Neuronal stem cell (in vitro differentiated cells): ENCODE measurements at regions not wholly inside any gene's neighbourhood (a gene's known extent, or its start where the extent isn't known, plus 50 kb on each side); places are given as distances from the start of the nearest gene placed in this dataset.

Source experiments
- DNase-seq: peaks from one replicate; pipeline ENCODE4 v3.0.0-alpha.2; 2013; ENCODE audit warnings: low spot score
- H2AFZ ChIP-seq: one replicate; pipeline ENCODE4 v1.6.1; 2013; ENCODE audit warnings: mild to moderate bottlenecking, low read length, inconsistent platforms
- H2AK5ac ChIP-seq: 2 replicates; pipeline ENCODE4 v1.6.1; 2013; ENCODE audit warnings: low read depth, mild to moderate bottlenecking, inconsistent platforms, low read length, moderate library complexity, mixed read lengths
- H2BK120ac ChIP-seq: 2 replicates; pipeline ENCODE4 v1.6.1; 2013; ENCODE audit warnings: low read depth, mild to moderate bottlenecking, inconsistent platforms, low read length, moderate library complexity, mixed read lengths
- H2BK12ac ChIP-seq: one replicate; pipeline ENCODE4 v1.6.1; 2013; ENCODE audit warnings: low read length, inconsistent platforms
- H2BK15ac ChIP-seq: 2 replicates; pipeline ENCODE4 v1.6.1; 2013; ENCODE audit warnings: mild to moderate bottlenecking, low read length, inconsistent platforms, mixed read lengths
- H2BK5ac ChIP-seq: one replicate; pipeline ENCODE4 v1.6.1; 2013; ENCODE audit warnings: inconsistent platforms, mild to moderate bottlenecking, low read length, moderate library complexity
- H3K14ac ChIP-seq: one replicate; pipeline ENCODE4 v1.6.1; 2013; ENCODE audit warnings: low read length, inconsistent platforms
- H3K18ac ChIP-seq: 2 replicates; pipeline ENCODE4 v1.6.1; 2013; ENCODE audit warnings: low read length, inconsistent platforms
- H3K23ac ChIP-seq: 2 replicates; pipeline ENCODE4 v1.6.1; 2013; ENCODE audit warnings: low read depth, mild to moderate bottlenecking, mixed read lengths, low read length, inconsistent platforms; ENCODE audit not compliant: poor library complexity
- H3K27ac ChIP-seq: replicated peaks from 3 replicates; pipeline ENCODE4 v1.5.1; 2013; ENCODE audit warnings: low read length, inconsistent platforms
- H3K27me3 ChIP-seq, 3 experiments: 2 replicates each; pipeline ENCODE4 v1.6.1; 2013; ENCODE audit warnings: low read length in 3 of 3, mild to moderate bottlenecking in 2 of 3, inconsistent platforms in 1 of 3, low read depth in 1 of 3, mixed read lengths in 1 of 3, moderate library complexity in 1 of 3; ENCODE audit not compliant: control insufficient read depth in 3 of 3, insufficient read depth in 3 of 3
- H3K36me3 ChIP-seq, 2 donors: replicated peaks in 1 of 2; 2 replicates each; pipeline ENCODE4 v1.6.1; 2013; ENCODE audit warnings: low read length in 2 of 2; ENCODE audit not compliant: control insufficient read depth in 2 of 2, insufficient read depth in 2 of 2
- H3K4ac ChIP-seq: 2 replicates; pipeline ENCODE4 v1.6.1; 2013; ENCODE audit warnings: inconsistent platforms, mild to moderate bottlenecking, low read length, moderate library complexity
- H3K4me1 ChIP-seq, 2 donors: 1 replicate in 1 of 2; 2 replicates in 1 of 2; pipeline ENCODE4 v1.6.1; 2013; ENCODE audit warnings: low read length in 2 of 2, low read depth in 1 of 2; ENCODE audit not compliant: control insufficient read depth in 2 of 2, insufficient read depth in 1 of 2
- H3K4me2 ChIP-seq: one replicate; pipeline ENCODE4 v1.6.1; 2013; ENCODE audit warnings: mild to moderate bottlenecking, low read length, inconsistent platforms; ENCODE audit not compliant: insufficient read depth, poor library complexity, severe bottlenecking
- H3K4me3 ChIP-seq, 2 donors: 2 replicates each; pipeline ENCODE4 v1.5.1; 2013; ENCODE audit warnings: low read length in 2 of 2, mild to moderate bottlenecking in 2 of 2, inconsistent platforms in 1 of 2, moderate library complexity in 1 of 2
- H3K79me1 ChIP-seq: one replicate; pipeline ENCODE4 v1.6.1; 2013; ENCODE audit warnings: low read depth, mild to moderate bottlenecking, inconsistent platforms, low read length, moderate library complexity
- H3K9ac ChIP-seq: one replicate; pipeline ENCODE4 v1.6.1; 2013; ENCODE audit warnings: mild to moderate bottlenecking, low read depth, low read length, inconsistent platforms; ENCODE audit not compliant: poor library complexity
- H3K9me3 ChIP-seq, 2 donors: replicated peaks in 1 of 2; 2 replicates each; pipeline versions ENCODE3 to v1.6.1; 2013; ENCODE audit warnings: low read length in 2 of 2, mild to moderate bottlenecking in 2 of 2, inconsistent platforms in 1 of 2, low read depth in 1 of 2, mixed read lengths in 1 of 2, moderate library complexity in 1 of 2; ENCODE audit not compliant: control insufficient read depth in 2 of 2, insufficient read depth in 1 of 2
- H4K8ac ChIP-seq: one replicate; pipeline ENCODE4 v1.6.1; 2013; ENCODE audit warnings: low read depth, mild to moderate bottlenecking, inconsistent platforms, low read length, moderate library complexity
- H4K91ac ChIP-seq: one replicate; pipeline ENCODE4 v1.6.1; 2013; ENCODE audit warnings: low read length, low read depth, mild to moderate bottlenecking, inconsistent platforms; ENCODE audit not compliant: poor library complexity
- WGBS, 2 donors: extraction: QIAGEN DNeasy Blood & Tissue Kit; methylation state at CpG; one replicate each; pipeline ENCODE4 v1.1.7; 2013; ENCODE audit warnings: missing lambda C conversion rate in 2 of 2, mixed read lengths in 1 of 2; ENCODE audit not compliant: insufficient read length in 2 of 2, insufficient replicate concordance in 1 of 2; ENCODE audit errors: extremely low coverage in 2 of 2; 5-methylcytosine and 5-hydroxymethylcytosine counted together

DNA sequence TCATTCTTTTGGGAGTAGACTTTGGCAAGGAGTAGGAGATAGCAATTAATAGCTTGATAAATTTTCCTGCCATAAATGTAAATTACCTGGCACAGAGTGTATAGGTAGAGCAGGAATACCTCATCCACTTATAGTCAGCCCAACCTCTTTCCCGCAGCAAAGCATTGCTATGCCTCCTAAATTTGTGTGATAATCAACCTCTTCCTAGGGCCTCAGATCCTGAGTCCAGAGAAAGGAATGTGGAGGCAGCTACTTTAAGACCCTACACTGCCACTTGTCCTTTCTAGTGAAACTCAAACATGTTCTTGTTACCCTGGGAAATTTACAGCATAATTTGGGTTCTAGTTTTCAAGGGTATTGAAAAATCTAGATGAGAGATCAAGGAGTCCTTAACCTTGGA lies 919.0 kb downstream of the RAPGEF2 start:
- no peaks in the 10 kb centered on the region for H3K4me1 ChIP-seq
- H3K36me3 ChIP-seq = no peaks in the 10 kb centered on the region
- no peak overlapping the region for H2BK12ac ChIP-seq
- H2BK120ac ChIP-seq = no peak overlapping the region
- no peak for DNase-seq
- H3K9ac ChIP-seq = no peak overlapping the region
- H2AFZ ChIP-seq = no peak overlapping the region
- H2BK15ac ChIP-seq = no peak overlapping the region
- H4K91ac ChIP-seq = no peak overlapping the region
- no peaks in the 10 kb centered on the region for H3K27me3 ChIP-seq
- H3K23ac ChIP-seq = no peak overlapping the region
- H3K9me3 ChIP-seq = no peaks in the 10 kb centered on the region
- H2BK5ac ChIP-seq = no peak overlapping the region
- no peak overlapping the region for H3K14ac ChIP-seq
- no peak overlapping the region for H3K18ac ChIP-seq
- H3K4me2 ChIP-seq = no peak overlapping the region
- no peak overlapping the region for H4K8ac ChIP-seq
- no peak overlapping the region for H3K4me3 ChIP-seq
- no CpG with 5 or more reads among the region's 1 CpG for WGBS, 2 donors
- no peak overlapping the region for H3K4ac ChIP-seq
- H3K27ac ChIP-seq = no peak overlapping the region
- H2AK5ac ChIP-seq = no peak overlapping the region
- H3K79me1 ChIP-seq = no peaks in the 10 kb centered on the region

DNA sequence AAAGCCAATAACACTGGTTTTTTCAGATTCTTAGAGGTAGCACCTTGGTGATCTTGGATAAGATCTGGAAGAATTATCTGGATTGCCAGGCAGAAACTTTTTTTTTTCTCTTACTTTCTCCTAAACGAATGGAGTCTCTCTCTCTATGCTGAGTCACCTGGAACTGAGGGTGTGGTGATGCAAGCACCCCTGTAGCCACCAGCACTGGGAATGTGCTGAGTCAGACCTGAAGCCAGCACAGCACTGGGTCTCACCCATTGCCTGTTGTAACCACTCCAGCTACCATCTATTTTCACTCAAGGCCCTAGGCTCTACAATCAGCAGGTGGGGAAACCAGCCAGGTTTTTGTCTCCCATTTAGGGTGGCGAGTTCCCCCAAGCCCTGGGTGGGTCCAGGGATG lies 923.8 kb downstream of the RAPGEF2 start:
- Histone ChIP-seq H3K36me3 (no peaks in the 10 kb centered on the region), H3K4me2 (no peak overlapping the region), H3K79me1 (no peaks in the 10 kb centered on the region), H3K4ac (no peak overlapping the region), H3K27me3 (no peaks in the 10 kb centered on the region), H3K9me3 (no peaks in the 10 kb centered on the region), H3K4me1 (no peaks in the 10 kb centered on the region), H3K23ac (no peak overlapping the region), H3K14ac (no peak overlapping the region), H3K27ac (no peak overlapping the region), H2BK5ac (no peak overlapping the region), H3K4me3 (no peak overlapping the region), H3K9ac (no peak overlapping the region), H2BK12ac (no peak overlapping the region), H3K18ac (no peak overlapping the region), H4K8ac (no peak overlapping the region), H2BK120ac (no peak overlapping the region), H2AFZ (no peak overlapping the region), H2AK5ac (no peak overlapping the region), H4K91ac (no peak overlapping the region), H2BK15ac (no peak overlapping the region)
- WGBS, 2 donors = no CpG with 5 or more reads among the region's 2 CpGs
- no peak for DNase-seq

DNA sequence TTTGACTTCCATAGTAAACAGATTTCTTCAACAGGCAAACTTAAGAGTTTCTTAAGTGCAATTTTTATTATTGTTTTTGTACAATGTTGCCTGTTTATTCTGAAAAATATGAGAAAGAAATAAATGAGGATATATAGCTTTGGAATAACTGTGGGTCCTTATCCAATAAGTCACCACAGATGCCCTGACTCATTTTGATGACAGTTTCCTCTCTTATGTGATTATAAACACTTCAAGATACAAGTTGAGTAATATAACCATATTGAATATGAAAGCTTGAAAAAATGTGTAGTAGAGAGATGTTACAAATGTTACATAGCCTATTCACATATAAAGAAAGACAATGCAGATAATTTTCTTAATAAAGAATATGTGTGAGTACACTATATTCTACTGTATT lies 931.6 kb downstream of the RAPGEF2 start:
- Histone ChIP-seq H2BK5ac (no peak overlapping the region), H3K4ac (no peak overlapping the region), H3K9ac (no peak overlapping the region), H3K23ac (no peak overlapping the region), H3K79me1 (no peaks in the 10 kb centered on the region), H4K8ac (no peak overlapping the region), H2BK12ac (no peak overlapping the region), H2BK15ac (no peak overlapping the region), H3K18ac (no peak overlapping the region), H3K4me1 (no peaks in the 10 kb centered on the region), H3K36me3 (no peaks in the 10 kb centered on the region), H3K14ac (no peak overlapping the region), H4K91ac (no peak overlapping the region), H3K4me3 (no peak overlapping the region), H2AK5ac (no peak overlapping the region), H3K27ac (no peak overlapping the region), H3K9me3 (no peaks in the 10 kb centered on the region), H3K27me3 (no peaks in the 10 kb centered on the region), H3K4me2 (no peak overlapping the region), H2BK120ac (no peak overlapping the region), H2AFZ (no peak overlapping the region)
- no peak for DNase-seq

DNA sequence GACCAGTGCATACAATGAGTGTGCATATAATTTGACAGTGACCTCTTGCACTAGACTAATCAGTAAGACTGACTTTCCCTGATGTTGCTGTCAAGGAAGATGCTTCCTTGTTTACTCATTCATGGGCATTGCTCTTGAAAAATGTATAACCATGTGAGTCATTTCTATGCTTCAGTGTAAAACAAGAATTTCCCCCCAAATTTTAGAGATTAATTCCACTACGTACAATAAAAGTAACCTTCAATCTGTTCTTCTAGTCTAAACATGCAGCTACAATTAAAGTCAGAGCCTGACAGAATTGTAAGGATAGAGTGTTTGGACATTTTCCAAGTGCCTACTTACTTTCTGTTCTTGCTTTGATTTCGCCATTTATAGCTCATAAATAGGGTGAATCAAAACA lies 935.7 kb downstream of the RAPGEF2 start:
- no peak overlapping the region for H3K4me3 ChIP-seq
- H3K36me3 ChIP-seq = no peaks in the 10 kb centered on the region
- H3K4me1 ChIP-seq = no peaks in the 10 kb centered on the region
- H3K14ac ChIP-seq = no peak overlapping the region
- H4K91ac ChIP-seq = no peak overlapping the region
- H2BK5ac ChIP-seq = no peak overlapping the region
- H3K18ac ChIP-seq = no peak overlapping the region
- H2BK12ac ChIP-seq = no peak overlapping the region
- no peak overlapping the region for H3K9ac ChIP-seq
- H3K27ac ChIP-seq = no peak overlapping the region
- no peak for DNase-seq
- no peak overlapping the region for H3K23ac ChIP-seq
- H3K9me3 ChIP-seq = no peaks in the 10 kb centered on the region
- H3K79me1 ChIP-seq = no peaks in the 10 kb centered on the region
- H4K8ac ChIP-seq = no peak overlapping the region
- no peaks in the 10 kb centered on the region for H3K27me3 ChIP-seq
- H3K4me2 ChIP-seq = no peak overlapping the region
- no CpG with 5 or more reads among the region's 2 CpGs for WGBS, 2 donors
- H2AK5ac ChIP-seq = no peak overlapping the region
- no peak overlapping the region for H2BK15ac ChIP-seq
- no peak overlapping the region for H3K4ac ChIP-seq
- H2AFZ ChIP-seq = no peak overlapping the region
- no peak overlapping the region for H2BK120ac ChIP-seq
